CD4-positive, alpha-beta memory T cell (primary cell): ENCODE measurements at regions not wholly inside any gene's neighbourhood (a gene's known extent, or its start where the extent isn't known, plus 50 kb on each side); places are given as distances from the start of the nearest gene placed in this dataset.

Experiments
- CTCF ChIA-PET: fragments of 350-600 bp; sonication (Branson Sonifier 250); formaldehyde crosslinking; loops from one replicate; lab custom pipeline; 2021; ENCODE audit warnings: inconsistent platforms; ENCODE audit not compliant: partially characterized antibody; lab: Charles Lee
- POLR2A ChIA-PET: fragments of 350-600 bp; sonication (Branson Sonifier 250); formaldehyde crosslinking; loops from one replicate; lab custom pipeline; 2021; ENCODE audit not compliant: partially characterized antibody; lab: Charles Lee
- DNase-seq, 5 donors: peaks; one replicate each; pipeline versions ENCODE4 v3.0.0 to v3.0.0-alpha.2; 2020 to 2022; ENCODE audit warnings: mixed read lengths in 1 of 5
- H3K27ac ChIP-seq: one replicate; pipeline ENCODE4 v1.7.0; 2013; ENCODE audit warnings: low read depth, low read length
- H3K27me3 ChIP-seq: 2 replicates; pipeline ENCODE4 v1.7.0; 2013; ENCODE audit warnings: mild to moderate bottlenecking, low read length, moderate library complexity; ENCODE audit not compliant: insufficient read depth
- H3K36me3 ChIP-seq: 2 replicates; pipeline ENCODE4 v1.7.0; 2013; ENCODE audit warnings: mild to moderate bottlenecking, low read length, moderate library complexity; ENCODE audit not compliant: insufficient read depth
- H3K4me1 ChIP-seq: 2 replicates; pipeline ENCODE4 v1.7.0; 2013; ENCODE audit warnings: mild to moderate bottlenecking, low read length, moderate library complexity; ENCODE audit not compliant: insufficient read depth
- H3K4me3 ChIP-seq, 2 donors: one replicate each; pipeline ENCODE4 v1.7.0; 2013; ENCODE audit warnings: low read length in 2 of 2, mild to moderate bottlenecking in 1 of 2
- H3K9me3 ChIP-seq, 2 donors: one replicate each; pipeline ENCODE4 v1.7.0; 2013; ENCODE audit warnings: low read length in 2 of 2, control low read depth in 1 of 2; ENCODE audit not compliant: control insufficient read depth in 1 of 2
- H3K27ac Mint-ChIP-seq, 7 donors: one replicate each; pipeline ENCODE4 v1.8.0; 2020 to 2021; ENCODE audit warnings: mixed read lengths in 7 of 7, mild to moderate bottlenecking in 6 of 7, inconsistent platforms in 3 of 7, moderate library complexity in 3 of 7
- H3K27me3 Mint-ChIP-seq, 2 donors: one replicate each; pipeline ENCODE4 v1.8.0; 2020 to 2021; ENCODE audit warnings: mixed read lengths in 2 of 2
- H3K36me3 Mint-ChIP-seq, 2 donors: one replicate each; pipeline ENCODE4 v1.8.0; 2020 to 2021; ENCODE audit warnings: mixed read lengths in 2 of 2, inconsistent platforms in 1 of 2, mild to moderate bottlenecking in 1 of 2
- H3K4me1 Mint-ChIP-seq, 4 donors: one replicate each; pipeline ENCODE4 v1.8.0; 2020 to 2021; ENCODE audit warnings: mixed read lengths in 4 of 4, mild to moderate bottlenecking in 1 of 4
- H3K4me3 Mint-ChIP-seq, 8 donors: one replicate each; pipeline ENCODE4 v1.8.0; 2020 to 2021; ENCODE audit warnings: mixed read lengths in 8 of 8, mild to moderate bottlenecking in 7 of 8, moderate library complexity in 6 of 8, inconsistent platforms in 3 of 8
- H3K9me3 Mint-ChIP-seq, 8 donors: one replicate each; pipeline ENCODE4 v1.8.0; 2020 to 2021; ENCODE audit warnings: mixed read lengths in 8 of 8, mild to moderate bottlenecking in 5 of 8, inconsistent platforms in 3 of 8, moderate library complexity in 1 of 8
- intact Hi-C: fragments of 100-400 bp; cut with micrococcal nuclease; formaldehyde crosslinking; loops from one replicate; pipeline ENCODE4 v1.15.1; 2023

GRCh38 chr3:167958141-167958540, 137.6 kb downstream of the GOLIM4 start:
- intact Hi-C loops, result no loop called here
- CTCF ChIA-PET, result interaction anchor here (1.1 kb wide), 1 partner anchor 14 kb away, joined by 3 read pairs; no protein-coding TSS in a partner anchor
- POLR2A ChIA-PET, result no interaction called here
- no peak overlapping the region for H3K27ac ChIP-seq
- Mint-ChIP-seq H3K36me3 (no peaks in the 10 kb centered on the region), H3K4me3 (no peak overlapping the region), H3K27me3 (no peaks in the 10 kb centered on the region), H3K9me3 (peaks cover 0 to 2% (median 0%) of the 10 kb centered on the region in 8 donors), H3K27ac (no peak overlapping the region), H3K4me1 (no peaks in the 10 kb centered on the region)
- no peaks in the 10 kb centered on the region for H3K36me3 ChIP-seq
- H3K4me1 ChIP-seq, result no peaks in the 10 kb centered on the region
- no peak for DNase-seq
- no peaks in the 10 kb centered on the region for H3K9me3 ChIP-seq
- H3K4me3 ChIP-seq, result no peak overlapping the region
- no peaks in the 10 kb centered on the region for H3K27me3 ChIP-seq

DNA sequence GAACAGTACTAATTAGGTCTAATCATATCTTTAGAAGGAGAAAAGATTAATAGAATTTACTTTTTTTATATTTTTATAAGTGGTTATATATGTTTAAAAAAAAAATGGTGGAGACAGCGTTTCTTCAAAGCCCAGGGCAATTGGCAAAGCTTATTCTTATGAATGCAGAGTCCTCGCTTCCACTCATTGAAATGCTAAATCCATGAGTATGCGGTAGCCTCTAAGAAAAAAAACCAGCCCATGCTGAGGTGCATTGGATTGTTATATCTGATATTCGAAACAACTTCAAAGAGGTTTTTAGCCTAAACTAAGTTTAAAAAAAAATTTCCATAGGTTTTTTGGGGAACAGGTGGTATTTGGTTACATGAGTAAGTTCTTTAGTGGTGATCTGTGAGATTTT, 142.8 kb downstream of the GOLIM4 start:
- no peaks in the 10 kb centered on the region for H3K4me1 Mint-ChIP-seq
- Histone ChIP-seq H3K27me3 (no peaks in the 10 kb centered on the region), H3K4me1 (no peaks in the 10 kb centered on the region), H3K9me3 (no peaks in the 10 kb centered on the region), H3K4me3 (no peak overlapping the region), H3K36me3 (no peaks in the 10 kb centered on the region), H3K27ac (no peak overlapping the region)
- H3K9me3 Mint-ChIP-seq, result peaks cover 0 to 5% (median under 1%) of the 10 kb centered on the region in 8 donors
- ChIA-PET POLR2A (no interaction called here), CTCF (no interaction called here)
- H3K4me3 Mint-ChIP-seq, result no peak overlapping the region
- no peak for DNase-seq
- H3K27me3 Mint-ChIP-seq, result no peaks in the 10 kb centered on the region
- H3K36me3 Mint-ChIP-seq, result no peaks in the 10 kb centered on the region
- intact Hi-C loops, result no loop called here
- H3K27ac Mint-ChIP-seq, result no peak overlapping the region

- Histone ChIP-seq H3K36me3 (no peaks in the 10 kb centered on the region), H3K27me3 (no peaks in the 10 kb centered on the region), H3K4me3 (no peak overlapping the region), H3K9me3 (no peaks in the 10 kb centered on the region), H3K27ac (no peak overlapping the region), H3K4me1 (no peaks in the 10 kb centered on the region)
- Mint-ChIP-seq H3K4me3 (no peak overlapping the region), H3K9me3 (peaks cover 0 to 7% (median 2%) of the 10 kb centered on the region in 8 donors), H3K27me3 (no peaks in the 10 kb centered on the region), H3K27ac (no peak overlapping the region), H3K4me1 (no peaks in the 10 kb centered on the region), H3K36me3 (no peaks in the 10 kb centered on the region)
- no peak for DNase-seq
- intact Hi-C loops, result no loop called here
- ChIA-PET POLR2A (no interaction called here), CTCF (no interaction called here)
Observed at GRCh38 chr3:167950212-167950611, 145.5 kb downstream of the GOLIM4 start.

DNA sequence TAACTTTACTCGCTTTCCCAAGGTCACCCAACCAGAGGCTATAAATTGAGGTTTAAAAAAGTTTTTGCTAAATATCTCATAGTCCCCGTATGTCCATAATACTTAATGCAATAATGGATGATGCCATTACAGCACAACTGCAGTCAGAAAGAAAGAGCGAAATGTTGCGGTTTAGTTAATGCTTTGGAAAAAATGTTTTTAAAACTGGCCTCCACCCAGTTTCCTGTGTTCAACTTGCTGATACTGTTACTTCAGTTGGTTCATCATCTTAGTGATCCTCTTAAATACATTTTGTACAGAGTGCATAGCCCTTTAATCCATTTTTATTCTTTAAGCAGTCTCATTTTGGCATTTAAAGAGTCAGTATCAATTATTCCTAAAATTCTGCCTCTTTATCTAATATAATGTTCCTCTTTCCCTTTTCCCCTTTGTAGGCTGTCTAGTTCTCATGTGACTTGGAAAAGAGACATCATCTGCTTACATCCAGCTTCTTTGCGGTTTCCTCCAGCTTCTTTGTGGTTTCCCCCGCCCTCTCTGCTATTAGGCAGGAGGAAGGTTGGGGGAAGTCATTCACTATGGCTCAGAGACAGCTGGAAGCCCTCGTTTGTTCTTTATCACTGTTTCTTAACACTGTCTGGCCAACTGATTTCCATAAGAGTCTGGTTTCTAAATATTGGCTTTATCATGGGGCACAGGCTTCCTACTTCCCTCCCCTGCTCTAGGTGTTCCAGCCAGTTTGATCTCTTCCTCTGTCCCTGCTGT, 154.3 kb downstream of the GOLIM4 start:
- no peaks in the 10 kb centered on the region for H3K9me3 ChIP-seq
- Mint-ChIP-seq H3K4me3 (no peak overlapping the region), H3K4me1 (no peaks in the 10 kb centered on the region), H3K9me3 (peaks cover 0 to 2% (median 0%) of the 10 kb centered on the region in 8 donors), H3K27ac (no peak overlapping the region), H3K36me3 (no peaks in the 10 kb centered on the region), H3K27me3 (peaks cover 3 to 4% of the 10 kb centered on the region in 2 donors)
- ChIA-PET CTCF (no interaction called here), POLR2A (no interaction called here)
- no peaks in the 10 kb centered on the region for H3K27me3 ChIP-seq
- no peaks in the 10 kb centered on the region for H3K4me1 ChIP-seq
- H3K4me3 ChIP-seq, result no peak overlapping the region
- intact Hi-C loops, result no loop called here
- H3K27ac ChIP-seq, result no peak overlapping the region
- no peak for DNase-seq
- no peaks in the 10 kb centered on the region for H3K36me3 ChIP-seq

DNA sequence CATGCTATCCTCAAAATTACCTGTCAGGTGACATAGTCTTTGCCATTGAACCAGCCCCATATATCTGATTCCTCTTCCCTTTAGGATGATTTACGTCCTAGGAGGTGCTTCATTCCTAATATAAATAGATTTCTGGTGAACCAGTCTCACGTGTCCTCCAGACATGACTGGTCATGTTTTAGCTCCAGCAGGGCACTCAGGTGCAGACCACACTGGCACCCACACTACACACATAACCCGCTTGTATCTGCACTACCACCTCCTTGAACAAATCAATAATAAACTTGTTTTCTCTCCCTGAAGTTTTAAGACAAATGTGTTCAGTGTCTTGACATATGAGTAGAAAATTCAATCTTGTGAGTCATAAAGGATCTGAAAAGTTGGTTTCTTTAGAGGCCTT, 155.5 kb downstream of the GOLIM4 start:
- Histone ChIP-seq H3K4me1 (no peaks in the 10 kb centered on the region), H3K36me3 (no peaks in the 10 kb centered on the region), H3K27me3 (no peaks in the 10 kb centered on the region), H3K4me3 (no peak overlapping the region), H3K27ac (no peak overlapping the region), H3K9me3 (no peaks in the 10 kb centered on the region)
- H3K27me3 Mint-ChIP-seq, result peaks cover 3 to 4% of the 10 kb centered on the region in 2 donors
- intact Hi-C loops, result no loop called here
- CTCF ChIA-PET, result no interaction called here
- POLR2A ChIA-PET, result no interaction called here
- H3K4me1 Mint-ChIP-seq, result no peaks in the 10 kb centered on the region
- DNase-seq, result no peak
- H3K27ac Mint-ChIP-seq, result no peak overlapping the region
- H3K4me3 Mint-ChIP-seq, result no peak overlapping the region
- no peaks in the 10 kb centered on the region for H3K36me3 Mint-ChIP-seq
- peaks cover 0 to 4% (median 0%) of the 10 kb centered on the region in 8 donors for H3K9me3 Mint-ChIP-seq

DNA sequence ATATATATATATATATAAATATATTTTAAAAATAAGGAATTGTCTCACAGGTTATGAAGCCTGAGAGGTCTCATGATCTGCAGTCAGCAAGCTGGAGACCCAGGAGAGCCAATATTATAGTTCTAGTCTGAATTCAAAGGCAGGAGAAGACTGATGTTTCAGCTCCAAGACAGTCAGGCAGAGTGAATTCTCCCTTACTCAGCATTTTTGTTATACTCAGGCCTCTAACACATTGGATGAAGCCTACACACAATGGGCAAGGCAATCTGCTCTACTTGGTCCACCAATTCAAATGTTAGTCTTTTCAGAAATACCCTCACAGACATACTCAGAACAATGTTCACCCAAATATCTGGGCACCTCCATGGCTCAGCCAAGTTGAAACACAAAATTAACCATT, 157.2 kb downstream of the GOLIM4 start:
- no peaks in the 10 kb centered on the region for H3K36me3 Mint-ChIP-seq
- intact Hi-C loops, result no loop called here
- POLR2A ChIA-PET, result no interaction called here

DNA sequence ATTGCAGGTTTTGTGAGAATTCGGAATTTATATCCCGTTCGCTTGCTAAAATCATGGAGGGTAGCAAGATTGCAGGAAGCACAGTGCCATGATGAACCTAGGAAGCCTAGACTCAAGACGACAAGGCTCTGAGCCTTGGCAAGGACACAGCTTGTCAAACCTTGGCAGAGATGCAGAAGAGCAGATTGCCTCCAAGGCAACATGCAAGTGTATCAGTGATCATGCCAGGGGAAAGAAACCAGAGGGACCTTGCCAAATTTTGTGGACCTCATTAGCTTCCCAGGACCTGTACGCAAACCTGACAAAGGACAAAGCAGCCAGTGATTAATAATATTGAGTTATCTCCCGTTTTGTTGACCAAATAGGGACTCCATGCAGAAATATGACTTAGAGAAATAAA, 159.7 kb downstream of the GOLIM4 start:
- H3K4me3 ChIP-seq, result no peak overlapping the region
- no peaks in the 10 kb centered on the region for H3K36me3 ChIP-seq
- H3K27me3 ChIP-seq, result no peaks in the 10 kb centered on the region
- Mint-ChIP-seq H3K36me3 (no peaks in the 10 kb centered on the region), H3K27me3 (peaks cover 1 to 2% of the 10 kb centered on the region in 2 donors), H3K9me3 (peaks cover 0 to 2% (median 0%) of the 10 kb centered on the region in 8 donors), H3K4me3 (no peak overlapping the region), H3K27ac (no peak overlapping the region), H3K4me1 (no peaks in the 10 kb centered on the region)
- no peaks in the 10 kb centered on the region for H3K9me3 ChIP-seq
- POLR2A ChIA-PET, result no interaction called here
- no peak overlapping the region for H3K27ac ChIP-seq
- no peak for DNase-seq
- intact Hi-C loops, result no loop called here
- no peaks in the 10 kb centered on the region for H3K4me1 ChIP-seq
- CTCF ChIA-PET, result interaction anchor here (2.2 kb wide), 1 partner anchor 11 kb away, joined by 4 read pairs; no protein-coding TSS in a partner anchor

More for the DNA sequence above, 157.2 kb downstream of the GOLIM4 start:
- H3K4me1 Mint-ChIP-seq, result no peaks in the 10 kb centered on the region
- H3K27ac Mint-ChIP-seq, result no peak overlapping the region
- Histone ChIP-seq H3K4me1 (no peaks in the 10 kb centered on the region), H3K36me3 (no peaks in the 10 kb centered on the region), H3K9me3 (no peaks in the 10 kb centered on the region), H3K27me3 (no peaks in the 10 kb centered on the region), H3K4me3 (no peak overlapping the region), H3K27ac (no peak overlapping the region)
- H3K9me3 Mint-ChIP-seq, result peaks cover 0 to 2% (median 0%) of the 10 kb centered on the region in 8 donors
- H3K4me3 Mint-ChIP-seq, result no peak overlapping the region
- CTCF ChIA-PET, result no interaction called here
- peaks cover 3 to 4% of the 10 kb centered on the region in 2 donors for H3K27me3 Mint-ChIP-seq
- DNase-seq, result no peak
